ENCODE measurements at regions not wholly inside any gene's neighbourhood (a gene's known extent, or its start where the extent isn't known, plus 50 kb on each side); places are given as distances from the start of the nearest gene placed in this dataset.

DNA sequence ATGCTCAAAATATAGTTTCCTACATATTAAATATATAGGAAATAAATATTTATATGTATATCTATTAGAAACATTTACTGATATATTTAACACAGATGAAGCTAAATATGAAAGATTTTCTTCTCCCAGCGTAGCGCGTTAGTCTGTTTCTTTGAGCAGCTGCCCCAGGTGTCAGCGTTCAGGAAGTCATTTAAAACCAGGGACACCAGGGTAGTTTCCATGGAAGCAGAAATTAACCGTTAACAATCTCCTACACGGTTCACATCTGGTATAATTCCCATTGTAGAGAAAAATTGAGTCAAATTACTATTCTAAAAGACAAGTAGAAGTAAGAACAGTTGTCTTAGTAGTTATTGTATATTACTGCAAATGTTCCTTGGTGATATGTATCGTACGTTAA lies 1443.7 kb downstream of the MRPL39 start:
- H3K4me3 Mint-ChIP-seq (ENCODE audit: unreplicated experiment), result no peak overlapping the region
- H3K4me1 Mint-ChIP-seq (ENCODE audit: low read depth, unreplicated experiment), result no peaks in the 10 kb centered on the region
- H3K27ac Mint-ChIP-seq (ENCODE audit: unreplicated experiment), result no peak overlapping the region
- Histone ChIP-seq H3K79me2 (ENCODE audit: insufficient read depth, low read length) (no peaks in the 10 kb centered on the region), H3K9me3 (ENCODE audit: insufficient read depth, low read depth, low read length) (no peaks in the 10 kb centered on the region), H3K27ac (ENCODE audit: low read depth, low read length) (no peak overlapping the region), H3K4me2 (ENCODE audit: low read length) (no peak overlapping the region), H3K9ac (ENCODE audit: low read length) (no peak overlapping the region), H3K27me3 (ENCODE audit: insufficient read depth, low read length) (no peaks in the 10 kb centered on the region), H3K4me3 (ENCODE audit: insufficient read depth, low read depth, low read length) (no peak overlapping the region), H4K20me1 (ENCODE audit: insufficient read depth, low read length) (no peaks in the 10 kb centered on the region), H2AFZ (ENCODE audit: low read depth, low read length) (no peak overlapping the region), H3K4me1 (ENCODE audit: insufficient read depth, low read length) (no peaks in the 10 kb centered on the region), H3K36me3 (ENCODE audit: insufficient read depth, low read length) (no peaks in the 10 kb centered on the region)
- DNase-seq (ENCODE audit: low read depth) (no peak), FAIRE-seq (no peak)
- H3K9me3 Mint-ChIP-seq (ENCODE audit: unreplicated experiment), result no peaks in the 10 kb centered on the region
- TF ChIP-seq, protein P1, sequence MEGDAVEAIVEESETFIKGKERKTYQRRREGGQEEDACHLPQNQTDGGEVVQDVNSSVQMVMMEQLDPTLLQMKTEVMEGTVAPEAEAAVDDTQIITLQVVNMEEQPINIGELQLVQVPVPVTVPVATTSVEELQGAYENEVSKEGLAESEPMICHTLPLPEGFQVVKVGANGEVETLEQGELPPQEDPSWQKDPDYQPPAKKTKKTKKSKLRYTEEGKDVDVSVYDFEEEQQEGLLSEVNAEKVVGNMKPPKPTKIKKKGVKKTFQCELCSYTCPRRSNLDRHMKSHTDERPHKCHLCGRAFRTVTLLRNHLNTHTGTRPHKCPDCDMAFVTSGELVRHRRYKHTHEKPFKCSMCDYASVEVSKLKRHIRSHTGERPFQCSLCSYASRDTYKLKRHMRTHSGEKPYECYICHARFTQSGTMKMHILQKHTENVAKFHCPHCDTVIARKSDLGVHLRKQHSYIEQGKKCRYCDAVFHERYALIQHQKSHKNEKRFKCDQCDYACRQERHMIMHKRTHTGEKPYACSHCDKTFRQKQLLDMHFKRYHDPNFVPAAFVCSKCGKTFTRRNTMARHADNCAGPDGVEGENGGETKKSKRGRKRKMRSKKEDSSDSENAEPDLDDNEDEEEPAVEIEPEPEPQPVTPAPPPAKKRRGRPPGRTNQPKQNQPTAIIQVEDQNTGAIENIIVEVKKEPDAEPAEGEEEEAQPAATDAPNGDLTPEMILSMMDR (IDR thresholded peaks at IDR 0.05; ENCODE audit: insufficient read depth, low read depth, low read length), result no peak
- TF ChIP-seq EZH2 (IDR thresholded peaks at IDR 0.05; ENCODE audit: insufficient read depth, low read length), result no peak
- no peaks in the 10 kb centered on the region for H3K36me3 Mint-ChIP-seq (ENCODE audit: low read depth, unreplicated experiment)
- H3K27me3 Mint-ChIP-seq (ENCODE audit: low read depth, unreplicated experiment), result no peaks in the 10 kb centered on the region

DNA sequence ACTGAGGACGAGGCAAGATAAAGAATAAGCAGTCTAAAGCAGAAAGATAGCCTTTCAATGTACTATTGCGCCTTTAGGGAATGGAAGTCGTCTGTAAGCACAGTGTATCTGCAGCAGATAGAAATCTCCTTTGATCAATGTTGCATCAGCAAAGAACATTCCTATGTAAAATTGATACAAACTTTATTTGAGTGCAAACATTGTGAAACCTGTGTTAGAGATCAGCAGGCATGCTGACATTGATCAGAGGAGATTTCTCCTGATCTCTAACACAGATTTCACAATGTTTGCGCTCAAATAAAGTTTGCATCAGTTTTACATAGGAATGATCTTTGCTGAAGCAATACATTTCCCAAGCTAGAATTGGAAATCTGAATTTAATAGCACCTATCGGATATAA lies 1446.8 kb downstream of the MRPL39 start:
- Histone ChIP-seq H3K36me3 (ENCODE audit: insufficient read depth, low read length) (no peaks in the 10 kb centered on the region), H3K4me2 (ENCODE audit: low read length) (no peak overlapping the region), H3K27me3 (ENCODE audit: insufficient read depth, low read length) (no peaks in the 10 kb centered on the region), H2AFZ (ENCODE audit: low read depth, low read length) (no peak overlapping the region), H3K79me2 (ENCODE audit: insufficient read depth, low read length) (no peaks in the 10 kb centered on the region), H4K20me1 (ENCODE audit: insufficient read depth, low read length) (no peaks in the 10 kb centered on the region), H3K27ac (ENCODE audit: low read depth, low read length) (no peak overlapping the region), H3K9me3 (ENCODE audit: insufficient read depth, low read depth, low read length) (no peaks in the 10 kb centered on the region), H3K9ac (ENCODE audit: low read length) (no peak overlapping the region), H3K4me3 (ENCODE audit: insufficient read depth, low read depth, low read length) (no peak overlapping the region), H3K4me1 (ENCODE audit: insufficient read depth, low read length) (no peaks in the 10 kb centered on the region)
- no peaks in the 10 kb centered on the region for H3K9me3 Mint-ChIP-seq (ENCODE audit: unreplicated experiment)
- no peak overlapping the region for H3K27ac Mint-ChIP-seq (ENCODE audit: unreplicated experiment)
- DNase-seq (ENCODE audit: low read depth) (no peak), FAIRE-seq (no peak)
- H3K4me3 Mint-ChIP-seq (ENCODE audit: unreplicated experiment), result no peak overlapping the region
- no peaks in the 10 kb centered on the region for H3K4me1 Mint-ChIP-seq (ENCODE audit: low read depth, unreplicated experiment)
- TF ChIP-seq EZH2 (IDR thresholded peaks at IDR 0.05; ENCODE audit: insufficient read depth, low read length), result no peak
- TF ChIP-seq, protein P1 (IDR thresholded peaks at IDR 0.05; ENCODE audit: insufficient read depth, low read depth, low read length), result no peak
- no peaks in the 10 kb centered on the region for H3K27me3 Mint-ChIP-seq (ENCODE audit: low read depth, unreplicated experiment)
- no peaks in the 10 kb centered on the region for H3K36me3 Mint-ChIP-seq (ENCODE audit: low read depth, unreplicated experiment)

- no peak overlapping the region for H3K27ac ChIP-seq (ENCODE audit: low read depth, low read length)
- Mint-ChIP-seq H3K27me3 (ENCODE audit: low read depth, unreplicated experiment) (no peaks in the 10 kb centered on the region), H3K4me3 (ENCODE audit: unreplicated experiment) (no peak overlapping the region), H3K9me3 (ENCODE audit: unreplicated experiment) (no peaks in the 10 kb centered on the region), H3K4me1 (ENCODE audit: low read depth, unreplicated experiment) (no peaks in the 10 kb centered on the region), H3K36me3 (ENCODE audit: low read depth, unreplicated experiment) (no peaks in the 10 kb centered on the region), H3K27ac (ENCODE audit: unreplicated experiment) (no peak overlapping the region)
- no peak overlapping the region for H3K9ac ChIP-seq (ENCODE audit: low read length)
- no peaks in the 10 kb centered on the region for H4K20me1 ChIP-seq (ENCODE audit: insufficient read depth, low read length)
- H3K79me2 ChIP-seq (ENCODE audit: insufficient read depth, low read length), result no peaks in the 10 kb centered on the region
- no peak for DNase-seq (ENCODE audit: low read depth)
- no peak overlapping the region for H3K4me3 ChIP-seq (ENCODE audit: insufficient read depth, low read depth, low read length)
- TF ChIP-seq, protein P1 (IDR thresholded peaks at IDR 0.05; ENCODE audit: insufficient read depth, low read depth, low read length), result no peak
- no peak for TF ChIP-seq EZH2 (IDR thresholded peaks at IDR 0.05; ENCODE audit: insufficient read depth, low read length)
- no peak overlapping the region for H2AFZ ChIP-seq (ENCODE audit: low read depth, low read length)
- no peak for FAIRE-seq
- no peaks in the 10 kb centered on the region for H3K27me3 ChIP-seq (ENCODE audit: insufficient read depth, low read length)
- H3K4me1 ChIP-seq (ENCODE audit: insufficient read depth, low read length), result no peaks in the 10 kb centered on the region
- no peak overlapping the region for H3K4me2 ChIP-seq (ENCODE audit: low read length)
- H3K36me3 ChIP-seq (ENCODE audit: insufficient read depth, low read length), result no peaks in the 10 kb centered on the region
- H3K9me3 ChIP-seq (ENCODE audit: insufficient read depth, low read depth, low read length), result no peaks in the 10 kb centered on the region
These were observed 1454.1 kb downstream of the MRPL39 start for GRCh38 chr21:24153137-24153536.

Data from astrocyte (in vitro differentiated cells and primary cell).